ENCODE measurements at regions not wholly inside any gene's neighbourhood (a gene's known extent, or its start where the extent isn't known, plus 50 kb on each side); places are given as distances from the start of the nearest gene placed in this dataset.

- no peak for TF ChIP-seq CTCF (IDR thresholded peaks at IDR 0.05; ENCODE audit: poor library complexity, severe bottlenecking)
- no peak for ATAC-seq (ENCODE audit: low read depth)
- Histone ChIP-seq H3K4me1 (ENCODE audit: insufficient read depth, poor library complexity, severe bottlenecking) (no peaks in the 10 kb centered on the region), H3K27me3 (ENCODE audit: insufficient read depth, poor library complexity, severe bottlenecking) (no peaks in the 10 kb centered on the region), H3K4me3 (ENCODE audit: severe bottlenecking) (no peak overlapping the region), H3K9me3 (ENCODE audit: severe bottlenecking) (no peaks in the 10 kb centered on the region), H3K27ac (ENCODE audit: poor library complexity, severe bottlenecking) (no peak overlapping the region), H3K36me3 (ENCODE audit: low read depth) (no peaks in the 10 kb centered on the region)
- DNase-seq (ENCODE audit: low spot score): no peak
Measured at GRCh38 chr4:42327323-42327722, 70.0 kb upstream of the SHISA3 start.

- Histone ChIP-seq H3K27ac (ENCODE audit: poor library complexity, severe bottlenecking) (no peak overlapping the region), H3K27me3 (ENCODE audit: insufficient read depth, poor library complexity, severe bottlenecking) (no peaks in the 10 kb centered on the region), H3K4me3 (ENCODE audit: severe bottlenecking) (no peak overlapping the region), H3K9me3 (ENCODE audit: severe bottlenecking) (no peaks in the 10 kb centered on the region), H3K36me3 (ENCODE audit: low read depth) (no peaks in the 10 kb centered on the region), H3K4me1 (ENCODE audit: insufficient read depth, poor library complexity, severe bottlenecking) (no peaks in the 10 kb centered on the region)
- no peak for ATAC-seq (ENCODE audit: low read depth)
- TF ChIP-seq CTCF (IDR thresholded peaks at IDR 0.05; ENCODE audit: poor library complexity, severe bottlenecking): no peak
- DNase-seq (ENCODE audit: low spot score): no peak
Measured at GRCh38 chr4:42328978-42329377, 68.3 kb upstream of the SHISA3 start.

GRCh38 chr4:42329421-42329820, 67.9 kb upstream of the SHISA3 start:
- no peaks in the 10 kb centered on the region for H3K27me3 ChIP-seq (ENCODE audit: insufficient read depth, poor library complexity, severe bottlenecking)
- ATAC-seq (ENCODE audit: low read depth) (no peak), DNase-seq (ENCODE audit: low spot score) (no peak)
- no peak overlapping the region for H3K27ac ChIP-seq (ENCODE audit: poor library complexity, severe bottlenecking)
- no peak for TF ChIP-seq CTCF (IDR thresholded peaks at IDR 0.05; ENCODE audit: poor library complexity, severe bottlenecking)
- H3K4me1 ChIP-seq (ENCODE audit: insufficient read depth, poor library complexity, severe bottlenecking): no peaks in the 10 kb centered on the region
- H3K36me3 ChIP-seq (ENCODE audit: low read depth): no peaks in the 10 kb centered on the region
- no peak overlapping the region for H3K4me3 ChIP-seq (ENCODE audit: severe bottlenecking)
- H3K9me3 ChIP-seq (ENCODE audit: severe bottlenecking): no peaks in the 10 kb centered on the region

GRCh38 chr4:42330002-42330592, 67.2 kb upstream of the SHISA3 start:
- H3K4me1 ChIP-seq (ENCODE audit: insufficient read depth, poor library complexity, severe bottlenecking): no peaks in the 10 kb centered on the region
- no peaks in the 10 kb centered on the region for H3K27me3 ChIP-seq (ENCODE audit: insufficient read depth, poor library complexity, severe bottlenecking)
- no peak for ATAC-seq (ENCODE audit: low read depth)
- H3K27ac ChIP-seq (ENCODE audit: poor library complexity, severe bottlenecking): no peak overlapping the region
- no peaks in the 10 kb centered on the region for H3K9me3 ChIP-seq (ENCODE audit: severe bottlenecking)
- no peak overlapping the region for H3K4me3 ChIP-seq (ENCODE audit: severe bottlenecking)
- no peak for TF ChIP-seq CTCF (IDR thresholded peaks at IDR 0.05; ENCODE audit: poor library complexity, severe bottlenecking)
- DNase-seq (ENCODE audit: low spot score): no peak
- H3K36me3 ChIP-seq (ENCODE audit: low read depth): no peaks in the 10 kb centered on the region

- no peaks in the 10 kb centered on the region for H3K27me3 ChIP-seq (ENCODE audit: insufficient read depth, poor library complexity, severe bottlenecking)
- DNase-seq (ENCODE audit: low spot score) (no peak), ATAC-seq (ENCODE audit: low read depth) (no peak)
- H3K27ac ChIP-seq (ENCODE audit: poor library complexity, severe bottlenecking): no peak overlapping the region
- no peaks in the 10 kb centered on the region for H3K4me1 ChIP-seq (ENCODE audit: insufficient read depth, poor library complexity, severe bottlenecking)
- no peaks in the 10 kb centered on the region for H3K36me3 ChIP-seq (ENCODE audit: low read depth)
- no peak overlapping the region for H3K4me3 ChIP-seq (ENCODE audit: severe bottlenecking)
- no peak for TF ChIP-seq CTCF (IDR thresholded peaks at IDR 0.05; ENCODE audit: poor library complexity, severe bottlenecking)
- H3K9me3 ChIP-seq (ENCODE audit: severe bottlenecking): no peaks in the 10 kb centered on the region
Measured at GRCh38 chr4:42331040-42331439, 66.2 kb upstream of the SHISA3 start.
